Loucy (cell line): ENCODE measurements at regions not wholly inside any gene's neighbourhood (a gene's known extent, or its start where the extent isn't known, plus 50 kb on each side); places are given as distances from the start of the nearest gene placed in this dataset.

ENCODE experiments used
- CTCF ChIP-seq: fragments of 200-600 bp; sonication (generic); conservative IDR thresholded peaks from 2 replicates; pipeline ENCODE4 v1.5.1; 2014; ENCODE audit warnings: mild to moderate bottlenecking, antibody characterized with exemption, low read length
- EZH2phosphoT487 ChIP-seq: fragments of 200-600 bp; IDR thresholded peaks from 2 replicates; pipeline ENCODE4 v1.6.1; 2018; ENCODE audit warnings: antibody characterized with exemption, mild to moderate bottlenecking, moderate library complexity, borderline replicate concordance

GRCh38 chr3:127462111-127462655, 128.3 kb downstream of the TPRA1 start:
- no peak for TF ChIP-seq CTCF
- no peak for TF ChIP-seq EZH2phosphoT487
